GM12892 (cell line): ENCODE measurements at regions not wholly inside any gene's neighbourhood (a gene's known extent, or its start where the extent isn't known, plus 50 kb on each side); places are given as distances from the start of the nearest gene placed in this dataset.

Source experiments
- POLR2A ChIP-seq: IDR thresholded peaks from 2 replicates; pipeline ENCODE4 v1.6.1; 2011; ENCODE audit warnings: low read depth, low read length, control low read depth
- TAF1 ChIP-seq: IDR thresholded peaks from 2 replicates; pipeline ENCODE4 v1.6.1; 2011; ENCODE audit warnings: low read depth, mild to moderate bottlenecking, control low read depth, low read length, borderline replicate concordance

DNA sequence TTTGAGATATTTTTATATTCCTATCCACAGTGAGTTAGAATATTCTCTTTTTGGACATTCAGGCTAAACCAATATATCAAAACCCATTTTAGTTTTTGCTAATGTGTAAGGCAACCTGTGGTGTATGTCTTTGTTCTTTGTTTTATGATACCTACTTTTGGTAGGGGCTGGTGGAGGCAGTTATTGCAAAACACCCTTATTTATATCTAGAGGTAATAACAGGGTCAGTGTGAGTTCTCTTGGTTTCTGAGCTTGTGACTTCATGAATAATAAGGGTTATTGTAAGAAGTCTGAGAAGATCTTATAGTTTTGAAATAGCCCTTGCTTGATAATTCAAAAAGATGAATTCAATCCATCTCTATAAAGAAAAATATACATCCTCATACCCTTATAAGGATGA, 235.1 kb upstream of the LRIG3 start:
- no peak for TF ChIP-seq TAF1
- no peak for TF ChIP-seq POLR2A
